ENCODE measurements at regions not wholly inside any gene's neighbourhood (a gene's known extent, or its start where the extent isn't known, plus 50 kb on each side); places are given as distances from the start of the nearest gene placed in this dataset.

- BruUV-seq (replicated peaks): no TSS peak
- H3K9me1 ChIP-seq (replicated peaks; ENCODE audit: control insufficient read depth, extremely low read depth, insufficient read depth, low read length): no peaks in the 10 kb centered on the region
- no peak for FAIRE-seq
These were observed 601.5 kb downstream of the IRX1 start for GRCh38 chr5:4197151-4197550.

More at GRCh38 chr5:4197151-4197550, 601.5 kb downstream of the IRX1 start:
- DNase-seq (ENCODE audit: low read depth, low spot score): no peak
- Histone ChIP-seq H3K36me3 (ENCODE audit: control insufficient read depth in 2 of 2, extremely low read depth in 1 of 2, insufficient read depth in 2 of 2, low read length in 2 of 2) (no peaks in the 10 kb centered on the region), H3K27me3 (ENCODE audit: control insufficient read depth in 2 of 2, insufficient read depth in 2 of 2, low read length in 2 of 2) (no peaks in the 10 kb centered on the region), H3K79me2 (ENCODE audit: control insufficient read depth, insufficient read depth, low read length) (no peaks in the 10 kb centered on the region), H3K9me3 (replicated peaks; ENCODE audit: control insufficient read depth, insufficient read depth, low read length) (peaks cover 4% of the 10 kb centered on the region), H3K4me3 (replicated peaks in 1 of 3; ENCODE audit: insufficient read depth in 1 of 3, low read depth in 1 of 3, low read length in 3 of 3) (no peak overlapping the region), H3K27ac (ENCODE audit: insufficient read depth, low read depth, low read length) (no peak overlapping the region), H4K20me1 (replicated peaks; ENCODE audit: control insufficient read depth, extremely low read depth, insufficient read depth, low read length) (no peaks in the 10 kb centered on the region), H3K9ac (replicated peaks; ENCODE audit: extremely low read depth, insufficient read depth, low read length) (no peak overlapping the region), H2AFZ (ENCODE audit: low read depth, low read length) (no peak overlapping the region), H3K4me1 (ENCODE audit: control insufficient read depth, extremely low read depth, insufficient read depth, low read length) (no peaks in the 10 kb centered on the region), H3K4me2 (ENCODE audit: insufficient read depth, low read length) (no peak overlapping the region)
- POLR2A ChIA-PET: no interaction called here
- TF ChIP-seq MYC (IDR thresholded peaks at IDR 0.05; ENCODE audit: low read depth, low read length) (no peak), POLR2AphosphoS5 (IDR thresholded peaks at IDR 0.05; ENCODE audit: insufficient read depth, low read depth, low read length) (no peak), FOS (IDR thresholded peaks at IDR 0.05; ENCODE audit: borderline replicate concordance, insufficient read depth, low read length) (no peak), POLR2A (IDR thresholded peaks at IDR 0.05; ENCODE audit: low read depth, low read length) (no peak), GATA2 (IDR thresholded peaks at IDR 0.05; ENCODE audit: insufficient read depth, insufficient read length, low read depth, low read length) (no peak), CTCF (IDR thresholded peaks at IDR 0.05; ENCODE audit: extremely low read depth in 1 of 2, insufficient read depth in 1 of 2, low read depth in 1 of 2, low read length in 2 of 2) (no peak), MAX (IDR thresholded peaks at IDR 0.05; ENCODE audit: insufficient read depth, insufficient read length) (no peak), JUN (IDR thresholded peaks at IDR 0.05; ENCODE audit: borderline replicate concordance, insufficient read depth, insufficient read length, low read depth) (no peak), EZH2 (IDR thresholded peaks at IDR 0.05; ENCODE audit: borderline replicate concordance, low read depth, low read length, severe bottlenecking) (no peak)
- dilution Hi-C loops (cut with MboI; ENCODE audit: extremely low pct_ligation_motif_present, low sequenced_read_pairs) (no loop called here), intact Hi-C loops (cut with micrococcal nuclease) (no loop called here)
- CTCF ChIA-PET: no interaction called here
